HG03442 (cell line): ENCODE measurements at regions not wholly inside any gene's neighbourhood (a gene's known extent, or its start where the extent isn't known, plus 50 kb on each side); places are given as distances from the start of the nearest gene placed in this dataset.
A peak's percentile ranks its signal among the peaks of the same experiment; 100 is the strongest.

Experiments used
- ATAC-seq: cut with Tn5 transposase; IDR thresholded peaks from one replicate; pipeline ENCODE4 v1.9.1; 2021; ENCODE audit warnings: mild to moderate bottlenecking, moderate library complexity; ENCODE audit not compliant: unreplicated experiment

DNA sequence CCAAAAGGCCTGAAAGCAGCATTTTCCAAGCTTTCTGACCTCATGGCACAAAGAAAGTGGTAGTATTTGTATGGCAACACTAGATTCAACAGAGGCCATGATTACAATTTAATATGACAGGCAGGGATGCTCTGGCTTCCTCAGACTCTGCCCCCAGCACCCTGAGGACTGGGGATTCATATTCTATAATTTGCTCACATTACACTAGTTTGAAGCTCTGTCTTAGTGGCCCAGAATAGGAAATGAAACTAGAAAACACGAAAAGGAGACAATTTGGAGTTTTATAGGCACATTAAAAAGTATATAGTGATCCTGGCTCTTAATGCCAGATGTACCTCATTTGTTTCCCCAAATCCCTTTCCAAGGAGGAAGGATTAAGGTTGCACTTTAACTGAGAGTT lies 173.0 kb upstream of the STK17B start:
- no peak for ATAC-seq

DNA sequence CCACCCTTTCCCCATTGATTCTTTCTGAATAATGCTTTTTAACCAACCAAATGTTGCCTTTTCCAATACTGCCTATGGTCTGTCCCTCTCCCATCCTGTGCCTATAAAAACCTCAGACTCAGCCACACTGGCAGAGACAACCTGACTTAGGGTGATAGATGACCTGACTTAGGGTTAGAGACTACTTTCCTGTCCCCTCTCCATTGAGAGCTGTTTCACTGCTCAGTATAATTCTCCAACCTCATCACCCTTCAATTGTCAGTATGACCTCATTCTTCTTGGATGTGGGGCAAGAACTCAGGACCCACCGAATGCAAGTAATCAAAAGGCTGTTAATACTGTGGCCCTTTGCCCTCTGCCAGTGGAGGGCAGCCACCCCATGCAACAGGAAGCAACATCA lies 182.3 kb upstream of the STK17B start:
- ATAC-seq = no peak

DNA sequence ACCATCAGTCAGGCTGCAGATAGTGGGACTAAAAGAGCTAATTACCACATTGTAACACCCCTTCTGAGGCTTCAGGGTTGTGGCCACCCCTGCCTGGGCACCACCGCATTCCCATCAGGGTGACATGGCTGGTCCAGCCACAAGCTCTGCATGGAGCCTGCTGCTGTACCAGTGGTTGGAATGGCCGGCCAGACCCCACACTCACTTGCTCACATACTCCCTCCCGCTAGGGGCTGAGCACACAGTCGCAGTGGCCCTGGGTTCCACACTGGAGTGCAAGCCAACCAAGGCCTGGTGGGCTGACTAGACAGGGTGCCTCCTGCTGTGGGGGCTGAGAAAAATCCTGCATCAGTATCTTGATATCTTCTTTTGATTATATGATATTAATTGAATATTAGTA lies 182.8 kb upstream of the STK17B start:
- no peak for ATAC-seq

DNA sequence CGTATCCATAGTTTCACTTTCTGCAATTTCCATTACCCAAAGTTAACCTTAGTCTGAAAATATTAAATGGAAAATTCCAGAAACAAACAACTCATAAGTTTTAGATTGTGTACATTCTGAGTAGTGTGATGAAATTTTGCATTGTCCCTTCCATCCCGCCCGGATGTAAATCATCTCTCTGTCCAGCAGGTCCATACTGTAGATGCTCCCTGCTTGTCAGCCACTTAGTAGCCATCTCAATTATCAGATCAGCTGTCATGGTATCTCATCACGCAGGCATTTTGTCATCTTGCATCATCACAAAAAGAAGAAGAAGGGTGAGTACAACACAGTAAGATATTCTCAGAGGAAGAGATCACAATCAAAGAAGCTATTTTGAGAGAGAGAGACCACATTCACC lies 185.0 kb upstream of the STK17B start:
- no peak for ATAC-seq

DNA sequence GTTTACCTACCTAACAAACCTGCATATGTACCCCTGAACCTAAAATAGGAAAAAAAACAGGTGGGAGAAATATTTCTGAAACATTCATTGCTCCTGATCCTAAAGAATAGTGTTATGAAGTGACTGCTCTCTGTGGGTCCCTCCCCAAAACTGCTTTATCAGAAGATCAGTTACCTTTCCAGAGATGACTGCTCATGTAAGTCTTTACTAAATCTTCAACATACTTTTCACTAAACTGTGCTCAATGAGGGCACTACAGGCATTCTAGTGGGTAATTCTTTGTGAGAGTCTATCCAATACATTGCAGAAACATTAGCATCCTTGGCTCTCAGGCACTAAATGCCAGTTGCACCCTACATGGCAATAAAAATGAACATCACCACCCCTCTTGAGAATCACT lies 189.3 kb upstream of the STK17B start:
- no peak for ATAC-seq

DNA sequence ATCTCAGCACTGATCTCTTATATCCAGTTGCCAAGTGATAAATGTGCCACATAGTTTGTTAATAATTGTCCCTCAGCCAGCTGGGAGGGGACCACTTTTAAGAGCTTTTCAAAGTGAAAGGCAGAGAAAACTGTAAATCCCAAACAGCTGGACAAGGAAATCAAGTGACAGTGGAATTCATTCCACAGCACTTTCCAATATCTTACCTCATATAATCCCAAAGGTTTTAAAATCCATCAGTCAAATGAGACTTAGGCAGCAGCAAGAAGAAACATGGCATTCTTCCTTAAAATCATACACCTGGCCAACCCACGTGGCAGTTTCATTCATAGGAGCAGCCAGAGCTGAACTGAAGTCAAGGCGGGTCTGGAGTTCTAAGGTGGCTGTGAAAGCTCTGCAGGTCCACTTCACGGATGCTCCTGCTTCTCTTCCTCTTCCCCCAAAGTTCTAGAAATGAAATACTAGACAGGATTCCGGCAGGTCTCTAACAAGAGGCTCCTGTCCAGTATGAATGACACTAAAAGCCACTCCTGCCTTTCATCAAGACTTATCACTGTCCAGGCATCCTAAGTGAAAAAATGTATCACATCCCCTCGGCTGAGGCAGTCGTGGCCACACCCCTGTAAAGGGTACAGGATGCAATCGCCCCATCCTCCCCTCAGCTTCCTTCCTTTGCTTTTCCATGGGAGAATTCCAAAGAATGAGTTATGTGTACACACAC lies 190.4 kb upstream of the STK17B start:
- ATAC-seq = no peak

DNA sequence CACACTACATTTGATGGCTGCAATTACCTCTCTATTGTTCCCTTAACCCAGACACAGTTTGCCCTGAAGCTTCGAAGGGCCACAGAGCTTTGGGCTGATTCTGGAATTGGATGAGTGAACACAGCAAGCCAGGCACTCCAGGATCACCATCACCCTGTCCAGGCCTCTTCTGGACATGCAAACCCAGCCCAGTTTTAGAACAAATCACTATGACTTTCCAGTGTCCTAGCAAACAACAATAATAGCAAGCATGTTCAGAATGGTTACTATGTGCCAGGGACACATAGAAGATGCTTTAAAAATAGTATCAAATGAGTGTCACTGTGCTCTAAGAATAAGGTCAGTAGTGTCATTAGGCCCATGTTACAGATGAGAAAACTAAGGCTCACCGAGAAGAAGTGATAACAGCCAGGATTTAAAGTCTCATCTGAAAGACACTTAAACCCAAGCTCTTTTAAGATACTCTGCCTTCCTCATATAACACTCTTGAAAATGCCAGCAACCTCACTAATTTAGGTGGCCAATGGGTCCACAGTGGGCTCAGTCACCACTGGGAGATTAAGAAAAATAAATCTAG lies 191.7 kb upstream of the STK17B start:
- ATAC-seq = no peak

DNA sequence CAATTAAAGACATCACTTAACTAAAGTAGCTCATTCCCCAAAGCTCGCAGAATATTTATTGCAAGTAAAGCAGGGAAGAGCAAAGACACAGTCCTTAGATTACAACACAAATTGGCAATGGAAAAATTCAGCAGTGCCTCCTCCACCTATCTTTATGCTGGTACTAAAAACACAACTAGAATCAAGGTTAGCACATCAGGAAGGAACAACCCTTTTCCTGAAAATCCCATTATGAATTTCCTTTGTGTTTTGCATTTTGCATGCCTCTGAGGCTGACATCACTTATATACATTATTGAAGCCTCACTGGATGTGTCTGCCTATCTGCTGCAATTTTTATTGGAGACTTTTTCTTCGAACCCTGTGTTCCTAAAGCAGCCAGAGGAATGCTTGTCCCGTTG lies 193.8 kb upstream of the STK17B start:
- no peak for ATAC-seq

DNA sequence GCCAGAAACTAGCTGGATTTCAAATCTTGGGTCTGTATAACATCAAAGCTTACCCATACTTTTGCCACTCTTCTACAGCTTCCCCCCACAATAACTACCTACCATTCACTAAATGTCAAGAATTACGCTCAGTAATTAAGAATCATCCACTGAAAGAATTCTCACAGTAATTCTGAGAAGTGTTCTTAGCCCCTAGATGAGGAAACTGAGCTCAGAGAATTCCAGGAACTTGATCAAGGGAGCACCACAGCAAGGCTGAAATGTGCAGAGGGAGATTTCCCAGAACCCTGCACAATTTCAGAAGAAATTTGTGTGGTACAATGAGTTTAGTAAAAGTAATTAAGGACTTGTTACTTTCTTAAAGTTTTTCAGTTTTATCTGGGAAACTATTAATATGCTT lies 194.5 kb upstream of the STK17B start:
- ATAC-seq = no peak

DNA sequence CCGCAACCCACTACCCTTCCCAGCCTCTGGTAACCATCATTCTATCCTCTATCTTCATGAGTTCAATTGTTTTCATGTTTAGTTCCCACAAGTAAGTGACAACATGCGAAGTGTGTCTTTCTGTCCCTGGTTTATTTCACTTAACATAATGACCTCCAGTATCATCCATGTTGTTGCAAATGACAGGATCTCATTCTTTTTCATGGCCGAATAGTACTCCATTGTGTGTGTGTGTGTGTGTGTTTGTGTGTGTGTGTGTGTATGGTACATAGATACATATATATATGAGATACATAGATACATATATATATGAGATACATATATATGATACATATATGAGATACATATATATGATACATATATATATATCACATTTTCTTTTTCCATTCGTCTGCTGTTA lies 196.3 kb upstream of the STK17B start:
- no peak for ATAC-seq

DNA sequence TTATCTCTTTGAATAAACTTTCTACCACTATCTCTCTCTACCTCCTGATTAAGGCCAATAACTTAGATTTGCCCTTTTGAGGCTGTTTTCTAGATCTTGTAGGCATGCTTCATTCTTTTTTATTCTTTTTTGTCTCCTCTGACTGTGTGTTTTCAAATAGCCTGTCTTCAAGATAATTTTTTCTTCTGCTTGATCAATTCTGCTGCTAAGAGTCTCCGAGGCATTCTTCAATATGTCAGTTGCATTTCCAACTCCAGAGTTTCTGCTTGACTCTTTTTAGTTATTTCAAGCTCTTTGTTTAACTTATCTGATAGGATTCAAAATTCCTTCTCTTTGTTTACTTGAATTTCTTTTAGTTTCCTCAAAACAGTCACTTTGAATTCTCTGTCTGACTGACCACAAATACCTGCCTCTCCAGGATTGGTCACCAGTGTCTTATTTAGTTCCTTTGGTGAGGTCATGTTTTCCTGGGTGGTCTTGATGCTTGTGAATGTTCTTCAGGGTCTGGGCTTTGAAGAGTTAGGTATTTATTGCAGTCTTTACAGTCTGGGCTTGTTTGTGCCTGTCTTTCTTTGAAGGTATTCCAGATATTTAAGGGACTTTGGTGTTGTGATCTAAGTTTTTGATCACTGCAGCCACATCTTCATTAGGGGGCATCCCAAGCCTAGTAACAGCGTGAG lies 197.3 kb upstream of the STK17B start:
- no peak for ATAC-seq

DNA sequence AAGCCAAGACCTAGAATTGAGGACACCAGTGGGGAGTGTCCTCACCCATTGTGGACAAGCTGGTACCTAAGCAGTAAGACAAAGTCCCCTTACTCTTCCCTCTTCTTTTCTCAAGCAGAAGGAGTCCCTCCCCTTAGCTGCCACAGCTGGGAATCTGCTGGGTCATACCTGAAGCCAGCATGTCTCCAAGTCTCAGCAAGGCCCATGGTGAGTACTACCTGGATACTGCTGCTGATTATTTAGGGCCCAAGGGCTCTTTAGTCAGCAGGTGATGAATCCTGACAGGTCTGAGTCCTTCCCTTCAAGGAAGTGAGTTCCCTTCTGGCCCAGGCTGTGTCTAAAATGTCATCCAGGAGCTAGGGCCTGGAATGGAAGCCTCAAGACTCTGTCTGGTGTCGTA lies 198.6 kb upstream of the STK17B start:
- ATAC-seq = no peak

DNA sequence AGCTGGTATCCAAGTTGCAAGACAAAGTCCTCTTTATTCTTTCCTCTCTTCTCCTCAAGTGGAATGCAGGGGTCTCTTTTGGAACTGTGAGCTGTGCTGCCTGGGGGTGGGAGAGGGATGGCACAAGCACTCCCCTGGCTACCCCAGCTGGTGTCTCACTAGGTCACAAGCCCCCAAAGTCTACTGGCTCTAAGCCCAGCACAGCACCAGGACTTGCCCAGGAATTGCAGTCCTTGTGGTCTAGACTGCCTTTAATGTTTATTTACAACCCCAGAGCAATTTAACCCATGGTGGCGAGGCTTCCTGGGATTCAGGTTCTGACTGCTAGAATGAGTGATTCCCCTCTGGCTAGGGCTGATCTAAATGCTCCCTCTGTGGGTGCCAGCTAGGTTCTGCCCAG lies 199.0 kb upstream of the STK17B start:
- no peak for ATAC-seq

DNA sequence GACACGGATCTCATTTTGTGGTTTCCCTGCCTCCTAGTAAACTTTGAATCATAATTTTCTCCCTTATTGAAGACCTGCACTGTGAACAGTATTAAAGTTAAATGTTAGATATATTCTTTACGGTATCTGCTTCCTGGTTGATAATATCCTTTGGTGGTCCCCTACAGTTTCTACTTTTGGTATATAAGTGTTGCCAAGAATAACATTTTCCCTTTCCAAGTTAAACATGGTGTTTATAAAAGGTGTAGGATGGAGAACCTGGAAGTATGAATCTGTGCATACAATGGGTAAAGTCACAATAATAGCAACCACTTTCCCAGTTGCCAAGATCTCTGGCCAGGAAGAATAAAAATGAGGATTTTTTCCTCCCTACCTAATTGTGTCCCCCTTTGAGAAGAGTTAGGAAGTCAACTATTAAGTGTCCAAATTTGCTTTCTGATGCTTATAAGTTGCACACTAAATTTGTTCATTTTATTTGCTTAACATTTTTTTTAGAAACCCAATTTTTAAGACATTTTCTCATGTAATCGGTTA lies 201.0 kb upstream of the STK17B start:
- no peak for ATAC-seq

DNA sequence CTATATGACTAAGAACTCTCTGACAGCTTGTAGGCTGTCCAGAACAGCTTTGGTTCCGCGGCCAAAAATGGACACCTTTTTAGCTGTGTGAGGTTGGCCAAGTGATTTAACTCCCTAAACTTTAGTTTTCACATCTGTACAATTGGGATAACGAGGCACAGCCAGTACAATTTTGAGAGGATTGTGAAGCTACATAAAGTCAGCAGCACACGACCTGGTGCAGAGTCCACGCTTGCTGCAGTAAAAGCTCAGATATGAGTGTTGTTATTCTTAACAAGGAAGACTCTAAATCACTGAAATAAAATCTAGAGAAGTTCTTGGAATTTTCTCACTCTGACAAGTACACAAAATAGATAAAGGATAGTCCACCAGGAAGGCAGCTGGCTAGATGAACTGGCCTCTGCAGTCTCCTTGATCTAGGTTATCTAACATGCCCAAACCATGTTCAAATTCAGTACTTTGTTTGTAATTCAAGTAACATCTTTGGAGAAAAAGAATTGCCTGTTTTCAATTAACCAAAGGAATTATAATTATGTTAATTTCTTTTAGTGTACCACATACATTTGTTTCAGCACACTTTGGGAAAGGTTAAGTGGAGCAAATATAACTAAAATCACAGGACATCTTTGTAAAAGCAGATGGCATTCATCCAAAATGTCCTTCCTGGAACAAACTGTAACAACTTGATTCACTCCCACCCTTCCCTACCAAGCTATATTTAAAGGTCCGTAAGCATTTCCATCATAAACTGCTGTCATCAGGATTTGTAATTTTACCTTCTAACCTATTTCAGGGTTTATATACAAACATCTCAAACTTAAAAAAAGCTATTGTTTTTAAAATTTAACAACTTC lies 201.7 kb upstream of the STK17B start:
- ATAC-seq = no peak

DNA sequence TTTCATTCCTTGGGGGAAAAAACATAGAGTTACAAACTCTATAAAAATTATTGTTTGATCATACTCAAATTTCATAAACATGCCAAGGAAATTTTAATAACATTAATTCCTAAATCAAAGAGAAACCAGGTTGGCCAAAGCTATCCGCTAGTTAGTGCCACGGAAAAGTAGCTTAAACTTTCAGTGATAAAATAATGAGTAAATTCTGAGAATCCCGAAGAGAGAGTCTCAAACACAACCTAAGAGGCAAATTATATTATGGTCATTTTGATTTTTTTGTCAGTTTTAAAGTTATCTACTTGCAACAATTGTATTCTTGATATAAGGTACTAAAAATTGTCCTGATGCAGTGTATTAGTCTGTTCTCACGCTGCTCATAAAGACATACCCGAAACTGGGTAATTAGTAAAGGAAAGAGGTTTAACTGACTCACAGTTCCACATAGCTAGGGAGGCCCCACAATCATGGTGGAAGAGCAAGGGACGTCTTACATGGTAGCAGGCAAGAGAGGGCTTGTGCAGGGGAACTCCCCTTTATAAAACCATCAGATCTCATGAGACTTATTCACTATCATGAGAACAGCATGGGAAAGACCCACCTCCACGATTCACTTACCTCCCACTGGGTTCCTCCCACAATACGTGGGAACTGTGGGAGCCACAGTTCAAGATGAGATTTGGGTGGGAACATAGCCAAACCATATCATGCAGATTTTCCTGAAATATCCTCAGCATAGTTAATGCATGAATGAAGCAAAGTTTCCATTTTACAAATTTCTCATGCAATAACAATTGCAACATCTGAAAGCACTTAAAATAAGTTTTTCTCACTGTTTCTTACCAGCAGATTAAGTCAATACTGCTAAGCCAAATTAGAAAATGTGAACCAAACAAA lies 205.9 kb upstream of the STK17B start:
- peak; percentile 67 for ATAC-seq

DNA sequence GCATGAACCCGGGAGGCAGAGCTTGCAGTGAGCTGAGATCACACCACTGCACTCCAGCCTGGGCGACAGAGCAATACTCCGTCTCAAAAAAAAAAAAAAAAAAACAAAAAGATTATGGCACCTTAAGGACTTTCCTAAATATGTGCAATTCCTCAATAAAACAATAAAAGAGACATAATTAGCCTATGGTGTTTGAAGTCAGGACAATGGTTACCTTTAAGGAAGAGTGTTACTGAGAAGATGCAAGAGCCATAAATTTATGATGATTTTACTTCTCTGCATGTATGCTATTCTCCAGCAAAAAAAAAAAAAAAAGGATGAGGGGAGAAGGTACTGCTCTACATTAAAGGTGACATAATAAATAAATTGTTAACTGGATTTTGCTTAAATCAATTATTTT lies 208.2 kb upstream of the STK17B start:
- ATAC-seq = no peak

DNA sequence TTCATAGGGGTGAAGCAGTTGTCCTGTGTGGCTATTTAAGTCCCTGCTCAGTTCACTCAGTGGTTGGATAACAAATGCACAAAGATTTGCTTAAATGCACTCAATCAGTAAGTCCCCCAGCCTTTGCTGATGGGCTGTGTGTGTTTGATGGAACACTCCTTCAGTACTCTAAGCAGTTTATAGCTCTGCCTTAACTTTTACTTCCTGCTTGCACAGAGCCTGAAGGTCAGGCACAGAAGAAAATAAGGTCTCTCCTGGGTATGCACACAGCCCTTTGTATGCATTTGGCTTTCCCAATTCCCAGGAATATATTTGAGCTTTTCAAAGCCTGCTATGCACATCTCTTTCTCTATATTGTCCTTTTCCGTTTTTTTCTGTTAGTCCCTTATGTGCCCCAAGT lies 208.7 kb upstream of the STK17B start:
- ATAC-seq = no peak

DNA sequence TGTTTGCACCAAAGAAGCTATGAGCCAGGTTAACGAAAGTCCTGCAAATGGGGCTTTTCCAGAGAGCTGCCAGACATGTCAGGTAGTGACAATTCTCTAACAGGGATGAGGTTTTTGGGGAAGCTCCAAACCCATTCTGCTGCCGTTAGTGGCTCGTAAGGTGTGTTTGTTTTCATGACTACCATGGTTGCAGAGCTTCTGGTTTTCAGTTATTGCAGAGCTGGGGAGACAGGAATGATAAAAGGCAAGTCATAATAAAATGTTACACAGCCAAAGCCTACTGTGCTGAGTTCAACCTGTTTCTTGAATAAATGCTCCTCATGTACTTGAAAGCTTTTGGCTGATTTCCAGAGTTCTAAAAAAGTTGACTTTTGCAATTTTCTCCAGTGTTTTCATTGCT lies 209.2 kb upstream of the STK17B start:
- no peak for ATAC-seq

DNA sequence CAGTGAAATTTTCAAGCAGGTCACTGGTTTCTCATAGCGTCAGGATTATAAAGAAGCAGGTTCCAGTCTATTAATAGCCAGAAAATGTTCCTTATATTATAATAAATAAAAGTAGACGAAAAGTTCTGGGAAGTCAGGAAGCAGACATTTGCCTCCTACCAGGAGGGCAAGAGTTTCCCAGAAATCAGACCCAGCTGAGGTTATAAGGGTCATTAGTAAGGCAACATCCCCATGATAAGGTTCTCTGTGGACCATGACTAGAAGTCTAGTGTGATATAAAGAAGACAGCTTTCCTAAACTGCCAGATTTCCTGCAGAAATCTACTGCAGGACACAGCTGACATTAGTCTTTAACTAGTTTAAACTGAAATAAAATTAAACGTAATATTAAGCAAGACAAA lies 210.1 kb upstream of the STK17B start:
- ATAC-seq = no peak
